HG03066 (cell line): ENCODE measurements at regions not wholly inside any gene's neighbourhood (a gene's known extent, or its start where the extent isn't known, plus 50 kb on each side); places are given as distances from the start of the nearest gene placed in this dataset.
"Not testable (repeated sequence)": the region's sequence is repeated elsewhere in the genome, so short reads cannot be mapped to it uniquely, and the experiment has no call there.

Experiments used
- ATAC-seq: cut with Tn5 transposase; IDR thresholded peaks from one replicate; pipeline ENCODE4 v1.9.1; 2021; ENCODE audit warnings: low read depth; ENCODE audit not compliant: unreplicated experiment

DNA sequence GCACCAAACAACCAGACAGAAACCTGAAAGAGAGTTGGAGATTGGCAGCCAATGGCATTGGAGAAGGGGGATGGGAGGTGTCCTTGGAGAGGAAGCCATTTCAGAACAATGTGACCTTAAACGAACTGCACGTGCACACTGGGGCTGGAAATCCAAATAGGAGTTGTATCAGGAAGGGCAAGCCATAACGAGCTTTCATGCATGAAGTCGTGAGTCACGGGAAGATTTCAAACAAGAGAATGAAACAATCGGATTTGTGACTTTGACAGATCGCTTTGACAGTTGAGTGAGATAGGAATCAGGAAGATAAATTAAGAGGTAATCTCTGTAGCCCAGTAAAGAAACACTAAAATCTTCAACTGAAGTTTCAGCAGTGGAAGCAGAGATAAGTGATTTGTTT is 445.8 kb upstream of the ZP4 start:
- no peak for ATAC-seq

DNA sequence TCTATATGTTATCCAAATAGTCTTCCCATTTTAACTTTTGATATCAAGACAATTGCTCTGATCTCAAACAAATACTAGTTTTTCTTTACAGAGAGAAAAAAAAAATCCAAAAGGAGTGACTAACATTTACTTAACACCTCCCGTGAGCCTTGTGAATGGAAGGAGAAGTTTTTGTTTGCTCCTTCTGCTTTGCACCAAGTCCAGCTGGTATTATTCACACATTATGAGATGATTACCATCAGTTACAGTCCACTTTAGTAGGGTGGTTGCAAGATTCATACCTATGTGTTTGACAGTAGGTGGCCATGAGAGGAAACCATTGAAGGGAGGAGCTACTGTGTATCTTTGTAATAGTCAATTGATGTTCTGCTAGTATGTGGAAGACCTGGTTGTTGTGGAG is 443.4 kb upstream of the ZP4 start:
- no peak for ATAC-seq

DNA sequence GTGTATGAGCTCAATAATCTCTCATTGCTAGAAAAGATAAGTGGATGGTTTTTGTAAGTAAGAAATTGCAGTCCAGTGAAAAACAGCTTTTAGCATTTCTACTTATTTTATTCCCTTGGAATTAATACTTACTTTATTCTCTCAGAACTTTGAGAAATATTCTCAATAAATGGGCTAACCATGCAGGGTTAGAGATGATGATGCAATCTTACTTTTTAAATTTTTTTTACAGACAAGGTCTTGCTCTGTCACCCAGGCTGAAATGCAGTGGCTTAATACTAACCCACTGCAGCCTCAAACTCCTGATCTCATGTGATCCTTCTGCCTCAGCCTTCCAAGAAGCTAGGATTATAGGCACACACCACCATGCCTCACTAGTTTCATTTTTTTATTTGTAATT is 440.8 kb upstream of the ZP4 start:
- no peak for ATAC-seq

DNA sequence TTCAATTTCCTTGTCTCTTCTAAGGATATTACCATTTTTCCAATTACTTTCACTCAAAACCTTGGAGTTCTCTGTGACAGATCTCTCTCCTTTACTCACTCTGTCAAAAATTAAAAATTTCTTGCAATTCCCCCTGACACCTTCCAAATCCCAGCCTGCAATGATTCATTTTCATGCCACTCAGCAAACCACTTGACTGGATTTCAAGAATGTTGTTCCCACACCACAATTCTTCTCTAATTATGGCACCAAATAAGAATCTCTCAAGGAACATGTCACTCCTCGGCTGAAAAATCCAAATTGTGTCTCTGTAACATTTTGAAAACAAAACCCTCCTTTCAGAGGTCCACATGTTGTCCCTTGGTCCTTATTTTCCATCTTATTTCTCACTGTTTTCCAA is 438.9 kb upstream of the ZP4 start:
- ATAC-seq = no peak

DNA sequence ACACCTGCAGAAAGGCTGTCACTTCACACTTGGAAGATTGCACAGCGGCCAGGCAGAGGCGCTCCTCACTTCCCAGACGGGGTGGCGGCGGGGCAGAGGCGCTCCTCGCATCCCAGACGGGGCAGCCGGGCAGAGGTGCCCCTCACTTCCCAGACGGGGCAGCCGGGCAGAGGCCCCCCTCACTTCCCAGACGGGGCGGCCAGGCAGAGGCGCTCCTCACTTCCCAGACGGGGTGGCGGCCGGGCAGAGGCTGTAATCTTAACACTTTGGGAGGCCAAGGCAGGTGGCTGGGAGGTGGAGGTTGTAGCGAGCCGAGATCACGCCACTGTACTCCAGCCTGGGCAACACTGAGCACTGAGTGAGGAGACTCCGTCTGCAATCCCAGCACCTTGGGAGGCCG is 436.3 kb upstream of the ZP4 start:
- ATAC-seq = not testable (repeated sequence)

DNA sequence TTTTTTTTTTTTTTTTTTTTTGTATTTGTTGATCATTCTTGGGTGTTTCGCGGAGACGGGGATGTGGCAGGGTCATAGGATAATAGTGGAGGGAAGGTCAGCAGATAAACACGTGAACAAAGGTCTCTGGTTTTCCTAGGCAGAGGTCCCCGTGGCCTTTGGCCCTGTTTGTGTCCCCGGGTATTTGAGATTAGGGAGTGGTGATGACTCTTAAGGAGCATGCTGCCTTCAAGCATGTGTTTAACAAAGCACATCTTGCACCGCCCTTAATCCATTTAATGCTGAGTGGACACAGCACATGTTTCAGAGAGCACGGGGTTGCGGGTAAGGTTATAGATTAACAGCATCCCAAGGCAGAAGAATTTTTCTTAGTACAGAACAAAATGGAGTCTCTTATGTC is 435.8 kb upstream of the ZP4 start:
- ATAC-seq = not testable (repeated sequence)

- no peak for ATAC-seq
These were observed 433.6 kb upstream of the ZP4 start for GRCh38 chr1:238324211-238324864.

DNA sequence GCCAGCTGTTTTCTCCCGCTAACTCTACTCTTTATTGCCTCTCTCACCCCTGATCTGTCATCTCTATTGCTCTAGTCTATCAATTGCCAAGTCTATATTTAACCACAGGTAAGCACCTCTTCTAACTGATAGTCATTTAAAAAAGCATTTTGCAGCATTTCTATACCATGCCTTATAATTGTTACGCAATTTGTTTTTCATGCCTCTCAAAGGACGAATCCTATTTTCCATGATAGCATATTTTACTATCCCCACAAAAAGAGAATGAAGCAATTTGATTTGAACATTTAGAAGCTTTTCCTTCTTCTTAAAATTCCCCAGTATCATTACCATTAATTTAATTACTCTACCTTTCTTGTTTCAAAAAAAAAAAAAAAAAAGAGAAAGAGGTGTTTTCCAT is 432.8 kb upstream of the ZP4 start:
- no peak for ATAC-seq

DNA sequence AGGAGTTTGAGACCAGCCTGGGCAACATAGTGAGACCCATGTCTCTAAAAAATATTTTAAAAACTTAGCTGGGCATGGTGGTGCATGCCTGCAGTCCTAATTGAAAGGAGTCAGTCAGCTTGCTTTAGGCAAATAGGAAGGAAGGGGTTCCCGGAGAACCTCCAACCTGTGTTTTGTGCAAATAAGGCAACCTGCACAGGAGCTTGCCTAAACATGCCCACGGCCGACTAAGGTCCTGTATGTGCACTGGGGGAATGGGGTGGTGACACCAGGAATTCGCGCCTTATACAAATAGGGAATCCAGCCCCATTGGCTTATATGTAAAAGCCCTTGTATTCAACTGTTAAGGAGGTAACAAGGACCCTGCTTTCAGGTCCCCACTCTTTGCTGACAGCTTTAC is 429.2 kb upstream of the ZP4 start:
- no peak for ATAC-seq

DNA sequence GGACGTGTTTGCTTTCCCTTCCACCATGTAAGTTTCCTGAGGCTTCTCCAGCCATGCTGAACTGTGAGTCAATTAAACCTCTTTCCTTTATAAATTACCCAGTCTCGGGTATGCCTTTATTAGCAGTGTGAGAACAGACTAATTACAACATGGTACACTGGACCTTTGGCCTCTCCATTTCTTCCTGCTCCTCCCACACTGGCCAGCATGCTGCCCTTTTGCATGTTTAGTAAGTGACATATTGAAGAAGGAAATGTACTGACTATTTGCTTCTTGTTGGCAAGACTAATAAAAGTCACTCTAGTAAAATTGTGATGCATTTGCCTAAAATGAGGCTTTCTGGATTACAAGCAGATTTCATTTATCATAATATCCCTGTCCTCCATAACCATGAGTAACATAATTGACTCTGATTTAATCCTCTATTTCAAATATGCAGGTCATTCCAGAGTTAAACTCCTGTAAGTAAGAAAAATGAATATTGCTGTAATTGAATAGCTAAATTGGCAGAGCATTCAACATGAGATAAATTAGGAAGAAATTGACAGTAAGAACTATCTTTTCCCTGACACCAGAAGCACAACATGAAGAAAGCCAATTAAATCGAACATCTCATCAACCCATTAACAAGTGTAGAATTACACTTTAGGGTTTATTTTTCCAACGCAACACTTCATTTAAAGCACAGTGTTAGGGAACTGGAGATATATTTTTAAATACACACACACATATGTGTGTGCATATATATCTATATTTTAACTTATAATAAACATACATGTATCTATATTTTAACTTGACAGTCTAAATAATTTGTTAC is 427.8 kb upstream of the ZP4 start:
- no peak for ATAC-seq

DNA sequence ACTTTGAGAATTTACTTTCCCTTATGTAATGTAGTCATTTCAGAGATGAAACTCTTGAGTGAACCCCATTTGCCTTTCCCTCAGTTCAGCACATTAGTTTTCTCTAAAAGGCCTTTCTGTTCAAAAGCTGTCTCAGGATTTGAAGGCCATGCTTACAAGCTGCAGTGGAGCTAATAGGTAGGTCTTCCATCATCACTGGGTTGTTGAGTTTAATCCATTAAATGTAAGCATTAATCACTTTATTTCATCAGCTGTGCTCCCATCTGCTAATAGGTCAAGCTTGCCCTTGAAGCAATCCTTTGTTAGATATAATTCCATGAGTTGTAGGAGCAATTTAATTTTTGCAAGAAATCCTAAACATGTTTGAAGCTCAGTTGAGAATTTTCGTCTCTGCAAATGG is 422.2 kb upstream of the ZP4 start:
- no peak for ATAC-seq

DNA sequence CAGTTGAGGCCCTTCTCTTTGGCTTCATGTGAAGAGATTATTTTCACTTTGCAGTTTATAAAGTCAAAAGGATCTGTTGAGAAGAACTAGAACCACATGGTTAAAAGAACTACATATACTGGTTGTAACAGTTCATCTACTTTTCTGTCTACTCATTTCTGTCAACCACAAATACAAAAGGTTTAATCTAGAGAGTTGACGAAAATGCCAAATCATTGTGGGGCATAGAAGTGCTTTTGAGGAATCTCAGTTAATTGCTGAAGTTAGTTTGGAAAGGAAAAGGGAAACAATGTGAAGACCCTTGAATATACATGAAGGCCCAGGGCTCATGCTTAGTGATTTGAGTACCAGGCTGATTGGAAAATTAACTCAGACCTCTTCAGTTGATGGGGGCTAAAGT is 415.7 kb upstream of the ZP4 start:
- ATAC-seq = no peak

- no peak for ATAC-seq
These were observed 411.9 kb upstream of the ZP4 start for GRCh38 chr1:238302646-238303045.

- no peak for ATAC-seq
These were observed 405.6 kb upstream of the ZP4 start for GRCh38 chr1:238296371-238296770.

- ATAC-seq = no peak
These were observed 402.4 kb upstream of the ZP4 start for GRCh38 chr1:238293075-238293474.

DNA sequence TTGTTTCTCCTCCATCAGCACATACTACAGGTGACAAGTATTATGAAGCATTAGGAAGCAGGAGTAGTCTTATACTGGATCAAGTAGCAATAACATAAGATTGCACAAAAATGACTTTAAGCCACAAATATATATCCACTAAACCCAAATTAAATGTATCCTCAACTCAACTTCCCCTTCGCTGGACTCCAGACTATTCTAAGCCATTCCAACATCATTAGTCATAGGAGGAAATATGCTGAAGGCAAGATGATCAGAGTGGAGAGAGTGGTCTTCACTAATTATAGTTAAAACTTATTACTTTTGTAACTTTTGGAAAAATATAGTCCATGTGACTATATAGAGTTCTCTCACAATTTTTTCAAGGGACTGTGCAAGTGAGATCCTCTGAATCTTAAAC is 390.7 kb upstream of the ZP4 start:
- no peak for ATAC-seq

DNA sequence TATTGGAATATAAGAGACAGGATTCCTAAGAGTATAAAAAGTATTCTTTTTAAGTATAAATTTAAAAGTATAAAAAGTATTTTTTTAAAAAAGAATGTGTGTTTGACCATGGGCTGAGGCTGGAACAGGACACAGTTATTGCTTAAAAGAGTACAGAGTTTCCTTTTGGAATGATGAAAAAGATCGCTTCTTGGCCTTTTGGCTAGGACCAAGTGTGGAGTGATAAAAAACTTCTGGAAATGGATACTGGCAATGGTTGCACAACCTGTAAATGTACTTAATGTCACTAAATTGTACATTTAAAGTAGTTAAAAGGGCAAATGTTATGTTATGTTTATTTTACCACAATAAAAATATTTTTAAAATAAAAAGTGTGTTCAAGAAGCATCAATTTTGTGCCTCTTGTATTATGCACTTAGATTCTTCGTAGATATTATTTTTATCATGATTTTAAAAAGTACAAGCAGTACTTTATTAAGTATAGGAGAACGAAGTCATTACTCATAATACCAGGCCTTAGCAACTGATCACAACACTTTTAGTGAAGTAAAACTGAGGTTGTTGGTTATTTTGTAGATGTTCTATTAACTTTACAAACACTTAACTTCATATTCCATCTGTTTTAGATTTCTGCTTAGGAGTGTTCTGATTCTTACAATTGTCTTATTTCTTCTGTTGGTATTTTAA is 389.1 kb upstream of the ZP4 start:
- ATAC-seq = no peak

GRCh38 chr1:238272145-238272544 is 381.4 kb upstream of the ZP4 start:
- ATAC-seq = no peak

DNA sequence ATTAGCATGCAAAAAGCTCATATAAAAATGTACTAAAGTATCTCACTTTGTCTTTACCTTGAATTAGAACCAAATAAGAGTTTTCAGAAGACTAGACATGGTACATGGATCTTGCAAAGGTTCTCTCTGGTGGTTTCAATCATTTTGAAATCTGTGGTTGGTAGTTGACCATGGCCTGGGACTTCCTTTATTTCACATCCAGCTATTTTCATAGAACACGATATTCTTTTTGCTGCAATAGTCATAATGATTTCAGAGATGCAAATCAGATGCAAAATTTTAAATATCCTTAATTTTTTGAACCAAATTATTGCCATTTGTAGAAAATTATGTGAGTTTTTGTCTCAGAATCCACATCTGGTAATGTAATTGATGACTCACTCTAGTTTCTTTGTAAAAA is 375.1 kb upstream of the ZP4 start:
- no peak for ATAC-seq

GRCh38 chr1:238264951-238265350 is 374.2 kb upstream of the ZP4 start:
- no peak for ATAC-seq

GRCh38 chr1:238258510-238258909 is 367.8 kb upstream of the ZP4 start:
- no peak for ATAC-seq
